ENCODE measurements at regions not wholly inside any gene's neighbourhood (a gene's known extent, or its start where the extent isn't known, plus 50 kb on each side); places are given as distances from the start of the nearest gene placed in this dataset.
A peak's percentile ranks its signal among the peaks of the same experiment; 100 is the strongest.
"Not testable (repeated sequence)": the region's sequence is repeated elsewhere in the genome, so short reads cannot be mapped to it uniquely, and the experiment has no call there.

DNA sequence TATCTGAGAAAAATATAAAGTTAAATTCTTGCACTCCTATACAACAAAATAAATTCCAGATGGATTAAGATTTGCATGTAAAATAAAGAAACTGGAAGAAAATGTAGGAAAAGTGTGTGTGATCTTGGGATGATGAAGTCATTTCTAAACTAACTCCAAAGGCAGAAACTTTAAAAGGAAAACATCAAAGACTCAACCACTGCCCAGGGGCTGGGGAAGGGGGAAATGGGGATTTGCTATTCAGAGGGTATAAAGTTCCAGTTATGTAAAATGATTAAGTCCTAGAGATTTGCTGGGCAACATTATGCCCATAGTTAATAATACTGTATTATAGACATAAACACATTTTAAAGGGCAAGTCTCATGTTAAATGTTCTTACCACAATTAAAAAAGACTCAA lies 254.5 kb downstream of the DEPDC1B start:
- DNase-seq (ENCODE audit: low spot score): no peak

DNA sequence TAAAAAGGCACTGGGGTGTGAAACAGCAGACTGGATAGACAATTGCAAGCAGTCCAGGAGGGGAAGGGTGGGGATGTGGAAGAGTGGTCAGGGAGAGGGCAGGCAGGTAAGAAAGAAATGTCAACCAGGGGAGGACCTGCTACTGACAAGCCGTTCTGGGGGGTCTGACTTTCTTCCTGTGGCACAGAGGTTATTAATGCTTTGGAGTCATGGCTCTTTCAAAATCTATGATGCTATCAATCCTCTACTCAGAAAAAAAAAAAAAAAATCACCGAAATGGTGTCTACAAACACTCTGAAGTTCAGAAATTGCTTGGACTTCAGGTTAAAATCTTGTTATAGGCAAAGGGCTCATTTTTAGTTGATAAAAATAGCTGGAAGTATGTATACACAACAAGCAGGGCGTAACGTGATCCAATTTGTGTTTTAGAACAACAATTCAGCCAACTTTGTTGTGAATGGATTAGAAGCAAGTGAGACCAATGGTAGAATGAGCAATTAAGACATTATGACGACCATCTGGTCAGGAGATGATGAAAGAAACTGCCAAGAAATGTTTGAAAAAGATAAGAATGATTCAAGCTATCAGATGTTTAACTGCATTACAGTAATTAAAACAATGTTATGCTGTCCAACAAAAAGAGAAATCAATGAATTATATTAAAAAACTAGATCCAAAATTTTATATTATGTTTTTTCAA lies 255.2 kb downstream of the DEPDC1B start:
- no peak for DNase-seq (ENCODE audit: low spot score)

DNA sequence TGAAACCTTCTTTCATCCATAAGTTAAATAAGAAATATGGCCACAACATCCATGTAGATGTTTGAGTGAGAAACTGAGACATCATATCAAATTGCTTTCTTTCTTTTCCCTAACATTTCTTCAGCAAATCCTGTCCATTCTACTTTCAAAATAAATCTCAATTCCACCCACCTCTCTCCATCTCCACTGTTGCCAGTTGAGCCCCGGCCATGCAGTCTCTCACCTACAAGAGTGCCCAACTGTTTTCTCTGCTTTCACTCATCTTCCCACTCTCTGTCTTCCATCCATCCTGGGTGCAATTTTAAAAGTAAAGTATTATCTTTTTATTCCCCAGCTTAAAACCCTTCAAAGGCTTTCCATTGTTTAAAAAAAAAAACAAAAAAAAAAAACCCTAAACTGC lies 260.4 kb downstream of the DEPDC1B start:
- no peak for DNase-seq (ENCODE audit: low spot score)

DNA sequence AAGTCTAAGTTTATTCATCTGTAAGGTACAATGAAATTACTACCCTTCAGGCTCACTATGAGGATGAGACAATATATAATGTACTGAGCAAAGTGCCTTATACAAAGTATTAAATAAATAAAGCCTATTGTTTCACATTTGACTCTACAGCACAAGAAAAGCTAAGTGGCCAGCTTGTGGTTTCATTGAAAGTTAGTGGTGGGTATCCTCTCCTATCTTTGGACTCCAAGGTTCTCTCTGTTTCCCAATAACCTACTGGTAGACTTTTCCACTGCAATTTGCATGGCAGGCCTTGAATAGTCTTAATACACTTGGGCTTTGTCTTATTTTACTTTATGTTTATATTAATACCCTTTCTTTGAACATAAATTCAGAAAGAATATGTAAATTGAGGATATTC lies 262.7 kb downstream of the DEPDC1B start:
- DNase-seq (ENCODE audit: low spot score): no peak

DNA sequence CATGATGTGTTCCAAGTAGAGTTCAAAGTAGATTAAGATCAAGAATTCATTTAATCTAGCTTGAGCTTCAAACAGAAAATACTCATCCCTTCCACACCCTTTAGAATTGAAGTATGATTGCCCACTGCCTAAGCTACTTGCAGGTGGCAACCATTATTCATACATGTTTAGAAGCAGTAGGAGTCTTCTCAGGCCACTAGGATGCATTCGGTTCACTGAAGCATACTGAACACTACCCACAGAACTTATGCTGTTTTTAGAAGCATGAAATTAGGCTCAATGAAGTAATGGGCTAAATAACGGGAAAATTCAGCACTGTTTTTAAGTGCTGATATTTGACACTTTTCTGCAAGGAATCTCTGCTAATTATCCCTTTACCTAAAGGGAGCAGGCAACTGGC lies 263.4 kb downstream of the DEPDC1B start:
- DNase-seq (ENCODE audit: low spot score): no peak

DNA sequence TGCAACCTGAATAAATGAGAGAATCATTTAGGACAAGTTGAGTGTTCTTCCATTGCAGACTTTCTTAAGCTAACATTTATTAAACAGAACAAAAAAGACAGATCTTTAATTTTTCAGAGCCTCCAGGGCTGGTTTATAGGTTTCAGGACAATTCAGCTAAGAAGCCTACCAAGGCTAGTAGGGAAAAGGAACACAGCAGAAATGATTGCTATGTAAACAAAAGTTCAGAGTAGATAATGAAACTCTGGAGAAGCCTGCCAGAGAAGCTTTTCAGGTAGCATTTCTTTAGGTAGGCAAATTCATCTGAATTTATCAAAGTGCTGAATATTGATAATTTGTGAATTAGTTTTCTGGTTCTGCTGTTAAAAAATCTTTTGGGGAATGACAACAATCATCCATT lies 264.2 kb downstream of the DEPDC1B start:
- no peak for DNase-seq (ENCODE audit: low spot score)

DNA sequence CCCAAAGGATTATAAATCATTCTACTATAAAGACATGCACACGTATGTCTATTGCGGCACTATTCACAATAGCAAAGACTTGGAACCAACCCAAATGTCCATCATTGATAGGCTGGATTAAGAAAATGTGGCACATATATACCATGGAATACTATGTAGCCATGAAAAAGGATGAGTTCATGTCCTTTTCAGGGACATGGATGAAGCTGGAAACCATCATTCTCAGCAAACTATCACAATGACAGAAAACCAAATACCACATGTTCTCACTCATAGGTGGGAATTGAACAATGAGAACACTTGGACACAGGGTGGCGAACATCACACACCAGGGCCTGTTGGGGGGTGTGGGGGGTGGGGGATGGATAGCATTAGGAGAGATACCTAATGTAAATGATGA lies 273.8 kb downstream of the DEPDC1B start:
- not testable (repeated sequence) for DNase-seq (ENCODE audit: low spot score)

DNA sequence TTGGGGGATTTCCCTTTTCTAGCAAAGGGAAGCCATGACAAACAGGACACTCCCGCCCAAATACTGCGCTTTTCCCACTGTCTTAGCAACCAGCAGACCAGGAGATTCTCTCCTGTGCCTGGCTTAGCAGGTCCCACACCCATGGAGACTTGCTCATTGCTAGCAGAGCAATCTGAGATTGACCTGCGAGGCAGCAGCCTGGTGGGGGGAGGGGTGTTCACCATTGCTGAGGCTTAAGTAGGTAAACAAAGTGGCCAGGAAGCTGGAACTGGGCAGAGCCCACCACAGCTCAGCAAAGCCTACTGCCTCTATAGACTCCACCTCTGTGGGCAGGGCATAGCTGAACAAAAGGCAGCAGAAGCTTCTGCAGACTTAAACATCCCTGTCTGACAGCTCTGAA lies 279.2 kb downstream of the DEPDC1B start:
- not testable (repeated sequence) for DNase-seq (ENCODE audit: low spot score)

DNA sequence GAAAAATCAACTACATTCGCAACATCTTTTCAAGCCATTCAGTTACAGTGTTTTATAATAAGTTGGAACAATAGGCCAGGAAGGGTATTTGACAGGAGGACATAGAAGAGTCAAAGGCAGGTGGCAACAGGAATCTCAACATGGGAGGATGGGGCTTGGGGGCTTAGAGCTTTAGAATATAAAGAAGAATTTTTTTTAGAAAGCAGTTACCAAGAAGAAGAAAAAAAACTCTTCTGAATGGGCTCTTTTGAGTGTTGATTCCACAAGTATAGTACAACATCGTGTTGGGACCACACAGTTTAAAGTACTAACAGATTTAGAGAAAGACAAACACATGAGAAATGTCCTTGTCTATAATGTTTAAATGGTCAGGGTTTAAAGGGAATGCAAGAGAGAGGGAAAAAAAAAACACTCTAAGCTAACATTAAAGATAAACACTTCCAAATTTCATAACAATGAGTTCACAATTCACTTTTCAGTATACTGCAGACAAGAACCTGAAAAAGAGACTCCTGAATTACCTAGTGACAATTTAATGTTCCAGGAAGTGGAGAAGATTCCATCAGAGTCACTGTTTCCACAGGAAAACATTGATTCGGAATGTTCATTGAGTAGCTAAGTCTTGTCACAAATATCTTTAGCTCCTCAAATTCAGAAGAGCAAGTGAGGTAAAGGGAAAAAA lies 282.3 kb downstream of the DEPDC1B start:
- DNase-seq (ENCODE audit: low spot score): no peak

DNA sequence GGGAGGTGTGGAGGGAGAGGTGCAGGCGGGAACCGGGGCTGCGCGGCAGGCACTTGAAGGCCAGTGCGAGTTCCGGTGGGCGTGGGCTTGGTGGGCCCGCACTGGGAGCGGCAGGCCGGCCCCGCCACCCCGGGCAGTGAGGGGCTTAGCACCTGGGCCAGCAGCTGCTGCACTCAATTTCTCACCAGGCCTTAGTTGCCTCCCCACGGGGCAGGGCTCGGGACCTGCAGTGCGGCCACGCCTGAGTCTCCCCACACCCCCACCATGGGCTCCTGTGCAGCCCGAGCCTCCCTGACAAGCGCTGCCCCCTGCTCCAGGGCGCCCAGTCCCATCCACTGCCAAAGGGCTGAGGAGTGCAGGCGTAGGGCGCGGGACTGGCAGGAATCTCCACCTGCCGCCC lies 284.5 kb downstream of the DEPDC1B start:
- DNase-seq (ENCODE audit: low spot score): no peak

DNA sequence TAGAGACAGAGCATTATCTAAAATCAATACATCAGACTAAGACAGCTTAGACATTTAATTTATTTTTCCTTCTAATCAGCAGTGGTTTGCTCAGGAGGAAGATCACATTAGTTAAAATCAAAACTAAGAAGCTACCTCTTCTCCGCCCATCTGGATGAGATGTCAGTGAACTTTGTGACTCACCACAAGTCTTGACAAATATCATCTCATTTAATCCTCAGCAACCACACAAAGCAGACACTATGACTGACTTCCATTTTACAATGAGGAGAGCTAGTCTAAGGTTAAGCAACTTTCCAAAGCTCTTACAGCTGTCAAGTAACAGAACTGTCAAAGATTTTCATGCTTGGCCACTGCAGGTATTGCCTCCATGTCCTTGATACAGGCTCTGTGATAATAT lies 289.5 kb downstream of the DEPDC1B start:
- DNase-seq (ENCODE audit: low spot score): no peak

DNA sequence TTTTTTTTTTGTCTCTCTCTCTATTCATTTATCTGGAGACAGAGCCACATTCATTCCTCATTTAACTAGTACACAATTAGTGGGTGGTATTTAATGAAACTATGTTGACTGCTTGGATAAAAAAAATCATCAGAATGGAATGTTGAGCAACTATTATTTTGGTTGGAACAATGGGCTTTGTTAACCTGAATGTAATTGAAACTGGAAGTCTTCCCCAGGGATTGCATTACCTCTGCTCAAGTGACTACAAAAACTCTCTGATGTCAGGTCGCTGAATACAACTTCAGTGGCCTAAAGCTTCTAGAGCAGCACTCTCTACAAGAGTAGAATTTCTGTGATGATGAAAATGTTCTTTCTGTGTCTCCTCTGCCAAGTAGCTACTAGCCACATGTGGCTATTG lies 295.8 kb downstream of the DEPDC1B start:
- DNase-seq (ENCODE audit: low spot score): no peak

DNA sequence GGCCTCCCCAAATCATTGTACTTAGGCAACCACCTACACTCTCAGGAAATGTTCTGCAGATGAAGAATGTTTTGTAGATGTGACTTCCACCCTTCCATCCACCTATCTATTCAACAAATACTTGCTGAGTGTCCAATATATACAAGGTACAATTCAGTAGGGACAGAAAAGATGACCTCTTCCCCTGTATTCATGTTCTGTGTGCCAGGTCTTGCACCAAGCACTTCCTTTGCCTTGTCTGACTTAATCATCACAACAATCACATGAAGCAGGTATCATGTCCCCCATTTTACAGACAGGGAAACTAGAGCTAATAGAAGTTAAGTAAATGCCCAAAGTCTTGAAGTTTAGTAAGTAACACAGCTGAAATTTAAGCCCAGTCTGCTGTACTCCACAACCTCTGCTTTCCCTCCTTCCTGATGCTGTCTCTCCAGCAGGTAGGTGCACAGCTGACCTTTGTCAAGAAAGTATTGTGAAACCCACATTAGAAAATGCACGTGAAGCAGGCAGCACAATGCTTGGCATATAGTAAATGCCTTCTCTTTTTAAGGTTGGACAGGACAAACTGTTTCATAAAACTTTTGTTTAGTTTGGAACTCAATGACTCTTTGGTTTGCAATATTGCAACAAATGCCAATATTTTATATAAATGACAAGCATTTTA lies 296.5 kb downstream of the DEPDC1B start:
- DNase-seq (ENCODE audit: low spot score): no peak

DNA sequence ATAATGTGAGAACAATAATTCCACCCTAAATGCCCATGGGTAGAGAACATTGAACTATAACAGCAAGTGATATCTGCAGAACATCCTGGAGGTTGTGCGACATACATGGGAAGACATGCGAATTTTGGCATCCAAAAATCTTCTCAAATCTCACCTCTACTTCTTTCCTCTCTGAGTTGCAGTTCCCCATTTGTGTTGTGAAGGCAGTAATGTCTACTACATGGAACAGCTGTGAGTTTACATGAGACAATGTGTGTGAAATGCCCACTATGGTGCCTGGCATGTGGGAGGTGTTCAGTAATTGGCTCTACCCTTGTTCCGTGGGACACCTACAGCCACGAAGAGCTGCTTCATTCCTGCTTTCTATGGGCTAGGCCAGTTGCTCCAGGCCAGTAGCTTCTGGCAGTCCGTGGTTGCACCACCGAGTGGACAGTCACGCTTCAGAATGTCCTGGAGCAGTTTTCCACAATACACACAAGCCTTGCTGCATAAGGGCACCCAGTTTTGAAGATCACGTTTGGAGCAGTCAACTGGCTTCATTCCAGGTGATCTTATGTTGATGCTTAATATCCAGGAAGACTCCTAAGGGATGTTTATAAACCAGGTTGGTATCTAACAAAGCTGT lies 297.7 kb downstream of the DEPDC1B start:
- DNase-seq (ENCODE audit: low spot score): no peak

DNA sequence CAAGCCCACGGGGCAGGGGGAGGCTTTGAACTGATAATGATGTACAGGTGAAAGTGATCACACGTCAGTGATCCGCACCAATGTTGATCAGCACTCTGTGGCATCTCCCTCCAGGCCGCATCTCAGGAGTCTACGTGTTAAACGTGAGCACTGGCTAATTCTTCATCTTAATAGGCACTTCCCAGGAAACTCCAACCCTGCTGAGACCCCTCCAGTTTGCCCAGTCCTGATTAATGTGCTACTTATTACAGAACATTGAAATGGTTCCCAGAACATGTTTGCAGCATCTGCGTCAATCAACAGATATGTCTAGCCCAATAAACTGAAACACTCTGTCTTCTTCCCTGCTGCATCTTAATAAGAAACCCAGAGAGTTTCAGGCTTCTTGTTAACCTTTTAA lies 298.4 kb downstream of the DEPDC1B start:
- no peak for DNase-seq (ENCODE audit: low spot score)

DNA sequence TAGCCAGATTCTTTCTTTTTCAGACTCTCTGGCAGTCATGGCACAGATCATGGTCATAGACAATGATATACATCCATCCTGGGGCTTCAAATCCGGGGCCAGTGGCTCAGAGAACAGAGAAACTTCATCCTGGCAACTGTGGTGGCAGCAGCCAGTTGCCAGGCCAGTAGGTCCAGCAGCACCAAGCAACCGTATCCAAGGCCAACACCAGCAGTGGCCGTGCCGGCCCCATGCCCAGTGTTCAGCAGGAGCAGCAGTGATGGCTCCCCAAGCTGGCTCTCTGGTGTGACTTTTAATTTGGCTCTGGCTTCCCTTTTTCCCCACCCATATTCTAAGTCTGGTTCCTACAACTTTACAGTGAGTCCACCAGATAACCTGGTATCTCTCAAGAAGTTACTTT lies 300.5 kb downstream of the DEPDC1B start:
- DNase-seq (ENCODE audit: low spot score): no peak

DNA sequence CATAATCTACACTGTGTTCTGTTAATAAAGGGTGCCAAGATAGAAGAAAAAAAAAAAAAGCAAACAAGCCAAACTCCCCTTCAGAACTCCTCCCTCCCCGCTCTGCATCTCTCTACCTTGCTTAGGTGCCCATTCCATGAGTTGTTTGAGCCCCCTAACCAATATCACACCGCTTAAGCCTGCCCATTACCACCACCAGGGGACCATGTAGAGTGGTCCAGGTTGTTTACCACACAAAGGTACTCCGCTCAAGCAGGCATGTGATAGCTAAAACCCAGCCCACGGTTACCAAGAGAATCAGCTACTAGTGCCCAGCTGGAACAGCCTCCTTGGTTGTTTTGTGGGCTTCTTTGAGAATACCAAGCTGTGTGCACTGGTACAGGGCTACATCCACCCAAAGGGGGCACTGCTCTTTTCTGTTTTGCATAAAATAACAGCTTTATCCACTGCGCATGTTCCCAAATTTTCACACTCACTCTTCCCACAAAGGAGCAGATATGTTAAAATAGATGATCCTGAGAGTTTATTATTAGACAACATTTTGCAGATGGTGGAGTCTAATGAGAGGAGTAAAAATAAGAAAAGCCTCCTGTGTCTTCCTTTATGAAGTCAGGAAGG lies 304.1 kb downstream of the DEPDC1B start:
- peak; percentile 5 for DNase-seq (ENCODE audit: low spot score)

DNA sequence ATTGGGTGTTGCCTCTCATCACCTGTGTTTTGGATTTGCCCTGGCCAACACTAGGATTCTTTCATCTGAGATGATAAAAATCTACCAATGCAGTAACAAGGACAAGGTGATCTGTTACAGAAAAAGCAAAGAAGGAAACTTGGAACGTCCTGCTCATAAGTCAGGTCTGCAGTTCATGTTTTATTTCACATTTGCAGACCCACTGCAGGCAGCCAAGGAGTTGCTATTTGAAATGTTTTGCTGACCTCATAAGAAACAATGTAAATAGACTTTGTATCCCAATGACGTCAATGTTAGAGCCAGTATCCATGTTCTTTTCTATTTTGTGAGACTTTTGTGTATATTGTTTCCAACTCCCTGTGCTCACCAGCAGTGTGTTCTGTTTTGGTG lies 312.9 kb downstream of the DEPDC1B start:
- no peak for DNase-seq (ENCODE audit: low spot score)

DNA sequence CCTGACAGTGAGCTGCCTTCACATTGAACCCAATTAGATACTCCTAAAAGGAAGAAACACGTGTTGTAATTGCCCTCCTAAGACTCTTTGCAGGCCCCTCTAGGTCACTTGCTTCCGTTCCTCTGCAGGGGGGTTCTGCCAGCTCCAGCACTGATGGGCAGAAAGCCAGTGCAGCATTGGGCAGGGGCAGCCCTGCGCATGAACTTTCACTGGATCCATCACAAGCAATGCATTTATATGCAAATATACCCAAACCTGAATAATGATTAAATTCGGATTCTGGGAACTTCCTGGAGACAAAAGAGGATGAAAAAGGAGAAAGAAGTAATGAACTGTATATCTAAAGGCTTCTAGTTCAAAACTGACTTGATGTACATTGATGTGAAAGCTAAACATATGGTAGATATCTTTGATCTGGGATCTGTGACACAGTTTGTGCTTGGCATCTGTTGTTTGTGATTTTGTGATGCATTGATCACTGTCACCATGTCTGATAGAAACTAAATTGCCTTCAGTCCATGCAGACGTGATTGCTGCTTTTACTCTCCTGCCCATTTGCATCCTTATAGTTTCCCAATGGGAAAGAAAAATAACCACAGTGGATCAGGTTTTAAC lies 313.4 kb downstream of the DEPDC1B start:
- no peak for DNase-seq (ENCODE audit: low spot score)

DNA sequence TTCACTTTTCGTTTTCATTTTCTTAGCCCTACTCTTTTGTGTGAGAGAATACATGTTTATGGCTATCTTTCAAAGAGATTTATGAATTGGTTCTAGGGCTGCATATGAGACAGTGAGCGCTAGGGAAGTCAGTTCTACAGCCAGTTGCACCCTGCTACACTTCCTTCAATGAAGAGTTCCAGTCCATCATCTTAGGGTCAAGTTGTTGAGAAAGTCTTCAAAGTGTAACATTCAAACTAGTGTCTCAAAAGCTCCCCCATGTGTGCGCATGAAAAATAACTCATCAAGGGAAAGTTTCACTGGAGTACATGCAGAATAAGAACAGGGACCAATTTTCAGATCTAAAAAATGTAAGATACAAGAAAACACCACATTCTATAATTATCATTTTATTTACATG lies 317.2 kb downstream of the DEPDC1B start:
- no peak for DNase-seq (ENCODE audit: low spot score)

DNA sequence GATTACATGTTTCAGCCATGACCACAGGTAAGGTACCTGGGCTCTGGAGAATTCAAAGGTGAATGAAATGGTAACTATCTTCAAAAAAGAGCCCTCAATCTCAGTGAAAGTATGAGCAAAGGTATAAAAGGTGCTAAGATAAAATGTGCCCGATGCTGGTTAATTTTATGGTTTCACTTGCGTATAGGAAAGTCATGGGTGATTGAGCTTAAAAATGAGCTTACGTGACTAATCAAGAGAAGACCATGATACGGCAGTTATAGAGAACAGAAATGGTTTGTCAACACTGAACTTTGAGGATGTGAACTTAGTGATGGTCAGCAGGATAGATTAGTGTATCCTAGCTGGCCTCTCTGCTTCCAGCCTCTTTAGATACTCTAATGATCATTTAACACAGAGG lies 320.1 kb downstream of the DEPDC1B start:
- DNase-seq (ENCODE audit: low spot score): no peak

DNA sequence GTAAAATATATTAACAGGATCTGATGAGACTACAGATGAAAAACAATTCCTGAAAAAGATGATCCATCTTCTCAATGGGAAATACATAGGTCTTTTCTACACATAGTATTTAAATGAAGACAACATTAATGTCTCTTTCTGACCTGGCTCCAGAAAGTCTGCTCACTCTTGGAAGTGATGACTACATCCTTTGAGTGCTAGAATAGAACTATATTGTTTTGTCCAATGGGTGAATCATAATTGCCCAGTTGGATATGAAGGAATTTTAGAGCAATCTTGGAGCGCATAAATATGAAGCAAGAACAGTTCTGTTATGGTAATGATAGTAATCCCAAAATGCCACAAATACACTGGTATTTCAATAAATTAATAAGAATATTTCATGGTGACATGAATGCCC lies 322.1 kb downstream of the DEPDC1B start:
- DNase-seq (ENCODE audit: low spot score): no peak
